ENCODE measurements at regions not wholly inside any gene's neighbourhood (a gene's known extent, or its start where the extent isn't known, plus 50 kb on each side); places are given as distances from the start of the nearest gene placed in this dataset.

DNA sequence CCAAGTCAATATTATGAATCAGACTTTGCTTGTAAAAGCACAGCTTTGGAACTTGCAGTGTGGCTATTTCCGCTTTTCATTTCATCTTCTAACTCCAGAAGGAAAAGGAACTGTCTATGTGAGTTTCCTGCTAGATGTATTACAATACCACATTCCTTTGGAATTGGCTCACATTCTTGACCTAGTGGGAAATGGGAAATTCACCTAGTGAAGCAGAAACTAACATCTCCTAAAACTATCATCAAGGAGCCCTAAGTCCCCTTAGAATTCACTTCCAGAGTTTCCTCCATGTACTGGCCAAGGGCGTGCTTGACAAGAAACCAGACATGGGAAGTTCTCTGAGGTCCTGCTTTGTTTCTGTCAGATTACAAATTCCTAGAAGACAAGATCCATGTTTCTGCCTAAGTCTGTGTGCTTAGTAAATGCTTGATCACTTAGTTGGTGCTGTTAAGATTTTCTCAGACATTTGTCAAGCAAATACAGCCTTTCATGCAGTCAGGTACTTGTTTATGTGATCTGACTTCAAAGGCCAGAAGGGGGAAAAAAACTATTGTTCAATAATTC lies 275.7 kb upstream of the FN1 start:
- DNase-seq = peak; percentile 90

DNA sequence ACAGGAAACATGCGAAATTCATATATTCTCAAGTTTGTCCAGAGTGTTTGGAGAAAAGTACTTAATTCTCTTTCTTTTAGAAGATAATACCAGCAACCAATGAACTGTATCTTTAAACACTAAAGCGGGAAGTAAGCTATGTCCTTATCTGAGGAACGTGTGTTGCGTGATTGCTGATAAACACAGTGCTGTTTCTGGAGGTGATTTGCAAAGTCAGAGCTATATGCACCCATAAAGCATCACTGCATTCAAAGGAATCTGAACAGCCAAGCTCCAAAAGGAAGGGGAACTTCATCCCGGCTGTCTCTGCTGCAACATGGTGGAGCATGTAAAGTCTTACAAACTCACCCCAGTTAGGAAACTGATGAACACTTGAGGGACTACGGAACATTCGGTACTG lies 271.7 kb upstream of the FN1 start:
- no peak for DNase-seq

DNA sequence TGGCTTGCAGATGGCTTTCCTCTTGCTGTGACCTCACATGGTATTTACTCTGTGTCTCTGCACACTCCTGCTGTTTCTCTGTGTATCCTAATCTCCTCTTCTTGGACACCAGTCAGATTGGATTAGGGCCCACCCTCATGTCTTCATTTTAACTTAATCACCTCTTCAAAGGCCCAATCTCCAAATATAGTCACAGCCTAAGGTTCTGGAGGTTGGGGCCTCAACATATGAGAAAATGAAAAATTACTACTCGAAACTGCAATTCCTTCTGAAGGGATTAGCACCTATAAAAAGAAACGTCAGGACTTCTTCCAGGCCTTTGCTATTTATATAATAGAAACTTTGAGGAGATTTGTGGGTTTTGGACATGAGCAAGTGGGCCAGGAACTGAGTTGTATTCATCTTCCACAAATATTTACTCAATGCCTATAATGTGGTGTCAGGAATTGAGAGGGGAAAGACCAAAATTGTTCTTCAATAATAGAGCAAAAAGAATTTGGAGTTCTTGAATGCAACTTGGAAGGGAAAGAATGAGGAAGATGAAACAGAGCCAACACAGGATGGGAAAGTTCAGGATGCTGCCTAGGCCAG lies 270.0 kb upstream of the FN1 start:
- DNase-seq = peak; percentile 93

DNA sequence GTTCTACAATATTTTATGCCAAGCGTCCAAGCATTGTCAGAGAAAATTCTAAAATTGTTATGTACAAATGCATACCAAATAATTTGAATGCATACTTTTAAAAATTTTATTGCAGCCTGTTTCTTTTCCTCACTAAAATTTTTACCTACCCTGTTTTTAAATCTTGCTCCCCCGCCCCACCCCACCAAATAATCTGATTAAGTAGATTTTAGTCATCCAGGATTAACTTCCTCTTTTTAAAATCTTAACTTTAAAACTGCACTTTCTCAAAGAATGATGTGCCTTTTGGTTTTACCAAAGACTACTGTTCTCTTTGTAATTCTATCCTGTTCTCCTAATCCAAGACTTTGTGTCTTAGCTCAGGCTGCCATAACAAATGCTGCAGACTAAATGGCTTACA lies 269.4 kb upstream of the FN1 start:
- no peak for DNase-seq

GRCh38 chr2:215702116-215702902 lies 266.4 kb upstream of the FN1 start:
- no peak for DNase-seq

DNA sequence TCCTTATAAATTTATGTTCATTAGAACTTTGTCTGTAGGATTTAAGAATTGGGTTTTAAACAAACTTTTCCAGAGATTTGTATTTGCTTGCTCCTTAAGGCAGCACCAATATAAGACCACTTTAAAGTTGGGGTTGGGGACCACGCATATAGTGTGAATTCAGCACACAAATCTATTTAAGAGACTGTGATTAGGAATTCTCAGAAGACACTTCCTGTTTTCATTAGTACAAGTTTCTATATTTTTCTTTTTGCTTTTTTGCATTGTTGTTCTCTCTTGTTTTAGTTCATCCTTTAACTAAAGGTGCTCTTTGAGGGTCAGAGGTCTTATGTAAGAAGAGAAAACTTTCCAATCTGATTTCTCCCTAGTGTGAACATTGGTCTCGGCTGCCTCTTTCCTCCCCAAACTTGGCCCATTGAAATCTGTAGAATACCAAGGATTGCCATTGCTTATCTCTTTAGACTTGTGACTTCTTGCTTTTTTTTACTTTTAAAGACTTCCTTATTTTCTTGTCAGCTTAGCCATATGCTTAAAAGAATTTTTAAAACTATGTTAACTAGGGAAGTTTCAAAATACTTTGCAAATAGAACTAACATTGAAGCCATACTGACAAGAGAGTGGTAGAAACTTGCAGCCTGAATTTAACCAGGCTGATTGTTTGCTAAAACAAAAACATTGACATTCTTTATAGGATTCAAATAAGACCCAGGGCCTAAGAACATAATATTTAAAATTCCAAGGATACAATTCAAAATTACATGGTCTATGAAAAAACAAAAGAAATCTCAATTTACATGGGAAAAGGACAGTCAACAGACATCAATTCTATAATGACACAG lies 264.1 kb upstream of the FN1 start:
- DNase-seq = no peak

DNA sequence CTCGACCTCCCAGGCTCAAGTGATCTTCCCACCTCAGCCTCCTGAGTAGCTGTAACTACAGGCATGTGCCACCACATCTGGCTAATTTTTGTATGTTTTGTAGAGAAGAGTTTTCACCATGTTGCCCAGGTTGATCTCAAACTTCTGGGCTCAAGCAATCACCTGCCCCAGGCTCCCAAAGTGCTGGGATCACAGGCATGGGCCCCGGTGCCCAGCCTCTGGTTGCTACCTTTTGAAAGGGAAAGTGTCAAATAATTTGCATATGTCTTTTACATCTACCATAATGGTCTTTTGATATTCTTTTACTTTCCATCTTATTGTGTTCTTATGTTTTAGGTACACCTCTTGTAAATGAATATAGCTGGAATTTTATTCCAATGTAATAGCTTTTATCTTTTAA lies 263.1 kb upstream of the FN1 start:
- DNase-seq = no peak

GRCh38 chr2:215698566-215698965 lies 262.7 kb upstream of the FN1 start:
- DNase-seq = peak; percentile 99

- DNase-seq = no peak
Measured at GRCh38 chr2:215697496-215697895, 261.6 kb upstream of the FN1 start.

DNA sequence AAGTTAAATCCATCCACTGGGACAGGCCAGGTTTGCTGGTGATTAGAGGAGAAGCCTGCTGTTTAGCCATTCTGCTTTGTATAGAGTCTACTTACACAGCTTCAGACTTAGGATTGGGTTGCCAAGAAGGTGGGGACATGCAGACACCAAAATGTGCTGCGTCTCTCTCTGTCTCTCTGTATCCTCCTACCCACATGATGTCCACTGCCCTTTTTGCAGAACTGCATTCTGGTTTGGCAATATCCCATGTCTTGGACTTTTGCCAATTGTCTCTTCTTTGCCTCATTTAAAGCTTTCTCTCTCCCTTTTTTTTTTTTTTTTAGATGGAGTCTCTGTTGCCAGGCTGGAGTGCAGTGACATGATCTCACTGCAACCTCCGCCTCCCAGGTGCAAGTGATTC lies 261.1 kb upstream of the FN1 start:
- DNase-seq = no peak

- peak; percentile 63 for DNase-seq
Measured at GRCh38 chr2:215695861-215696260, 260.0 kb upstream of the FN1 start.

DNA sequence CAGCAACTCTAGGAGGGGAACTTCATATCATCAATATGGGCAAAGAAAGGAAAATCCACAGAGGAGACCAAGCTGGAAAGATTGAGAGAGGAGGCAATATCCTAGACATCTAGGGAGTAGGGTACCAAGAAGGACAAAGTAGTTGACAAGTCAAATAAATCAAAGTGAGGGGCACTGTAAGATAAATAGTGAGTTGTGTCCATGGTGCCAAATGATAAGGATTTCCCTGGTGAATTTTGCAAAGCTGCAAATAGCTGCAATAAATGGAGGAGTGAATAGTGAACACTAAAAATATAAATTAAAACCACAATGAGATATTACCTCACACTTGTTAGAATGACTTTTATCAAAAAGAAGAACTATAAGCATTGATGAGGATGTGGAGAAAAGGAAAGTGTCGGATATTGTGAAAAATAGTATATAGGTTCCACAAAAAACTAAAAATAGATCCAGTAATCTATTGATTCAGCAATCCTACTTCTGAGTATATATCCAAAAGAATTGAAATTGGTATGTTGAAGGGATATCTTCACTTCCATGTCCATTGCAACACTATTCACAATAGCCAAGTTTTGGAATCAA lies 258.2 kb upstream of the FN1 start:
- no peak for DNase-seq

DNA sequence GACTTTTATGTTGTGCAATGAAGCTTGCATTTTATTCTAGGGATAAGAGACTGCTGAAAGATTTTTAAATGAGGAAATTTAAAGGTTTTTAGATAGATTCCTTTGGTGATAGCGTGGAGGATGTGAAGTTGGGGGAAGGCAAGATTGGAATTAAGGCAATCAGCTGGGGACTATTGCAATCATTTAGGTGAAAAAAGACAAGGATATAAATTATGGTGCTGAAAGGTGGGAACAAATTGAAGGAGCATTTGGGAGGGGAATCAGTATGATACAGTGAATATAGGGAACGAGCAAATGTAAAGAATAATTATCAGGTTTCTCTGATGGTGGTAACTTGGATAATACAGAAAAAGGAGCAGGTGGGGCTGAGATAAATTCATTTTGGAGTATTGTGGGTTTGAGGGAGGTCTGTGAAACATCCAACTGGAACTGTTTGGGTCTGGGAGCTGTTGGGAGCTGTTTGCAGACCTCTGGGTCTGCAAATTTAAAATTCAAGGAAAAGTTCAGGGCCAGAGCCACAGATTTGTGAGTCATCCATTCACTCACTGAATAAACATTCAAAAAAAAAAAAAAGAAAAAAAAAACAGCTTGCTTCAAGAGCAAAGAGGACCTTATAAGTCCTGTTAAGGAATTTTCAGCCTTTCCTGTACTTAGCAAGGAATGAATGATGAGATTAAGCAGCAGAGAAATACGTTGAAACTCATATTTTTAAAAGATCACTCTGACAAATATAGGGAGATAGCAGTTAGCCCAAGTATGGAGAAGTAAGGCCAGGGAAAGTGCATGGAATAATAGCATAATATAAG lies 257.5 kb upstream of the FN1 start:
- DNase-seq = peak; percentile 95

DNA sequence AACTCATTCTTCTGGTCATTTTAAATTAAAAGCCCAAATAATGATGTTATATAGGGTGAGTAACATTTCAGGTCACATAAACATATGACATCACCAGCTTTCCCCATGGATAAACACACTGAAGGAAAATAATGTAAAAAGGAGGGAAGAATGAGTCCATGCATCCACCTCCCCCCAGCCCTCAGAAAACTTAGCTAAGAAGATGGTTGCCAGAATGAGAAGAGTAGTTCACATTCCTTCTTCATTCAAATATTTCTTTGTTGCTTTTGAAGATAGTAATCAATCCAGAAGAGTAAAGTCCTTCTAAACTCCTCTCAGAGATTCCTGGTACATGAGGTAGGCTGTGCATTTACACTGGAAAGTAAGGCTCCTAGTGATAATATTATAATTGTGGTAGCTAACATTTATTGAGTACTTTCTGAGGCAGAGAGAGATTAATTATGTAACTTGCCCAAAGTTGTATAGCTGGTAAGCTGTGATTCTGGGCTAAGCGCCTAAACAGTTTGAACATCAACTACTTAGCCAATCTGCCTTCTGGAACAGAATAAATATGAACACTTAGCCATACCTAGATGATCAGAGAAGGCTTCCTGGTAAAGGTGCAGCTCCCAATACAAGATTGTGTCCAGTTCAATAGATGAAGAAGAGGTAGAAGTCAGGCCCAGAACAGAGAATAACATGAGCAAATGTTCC lies 256.7 kb upstream of the FN1 start:
- peak; percentile 75 for DNase-seq

DNA sequence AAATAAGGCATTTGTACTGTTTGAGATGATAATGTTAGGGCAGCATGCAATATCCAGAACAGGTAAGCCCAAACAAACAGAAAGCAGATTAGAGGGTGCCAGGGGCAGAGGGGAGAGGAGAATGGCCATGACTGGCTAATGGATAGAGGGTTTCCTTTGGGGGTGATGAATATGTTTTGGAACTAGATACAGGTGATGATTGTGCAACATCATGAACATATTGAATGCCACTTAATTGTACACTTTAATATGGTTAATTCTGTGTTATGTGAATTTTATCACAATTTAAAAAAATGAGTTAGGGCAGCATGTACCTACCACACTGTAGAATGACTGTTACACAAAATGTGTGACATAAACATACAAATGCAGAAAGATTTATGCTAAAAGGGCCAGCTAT lies 255.5 kb upstream of the FN1 start:
- DNase-seq = no peak

DNA sequence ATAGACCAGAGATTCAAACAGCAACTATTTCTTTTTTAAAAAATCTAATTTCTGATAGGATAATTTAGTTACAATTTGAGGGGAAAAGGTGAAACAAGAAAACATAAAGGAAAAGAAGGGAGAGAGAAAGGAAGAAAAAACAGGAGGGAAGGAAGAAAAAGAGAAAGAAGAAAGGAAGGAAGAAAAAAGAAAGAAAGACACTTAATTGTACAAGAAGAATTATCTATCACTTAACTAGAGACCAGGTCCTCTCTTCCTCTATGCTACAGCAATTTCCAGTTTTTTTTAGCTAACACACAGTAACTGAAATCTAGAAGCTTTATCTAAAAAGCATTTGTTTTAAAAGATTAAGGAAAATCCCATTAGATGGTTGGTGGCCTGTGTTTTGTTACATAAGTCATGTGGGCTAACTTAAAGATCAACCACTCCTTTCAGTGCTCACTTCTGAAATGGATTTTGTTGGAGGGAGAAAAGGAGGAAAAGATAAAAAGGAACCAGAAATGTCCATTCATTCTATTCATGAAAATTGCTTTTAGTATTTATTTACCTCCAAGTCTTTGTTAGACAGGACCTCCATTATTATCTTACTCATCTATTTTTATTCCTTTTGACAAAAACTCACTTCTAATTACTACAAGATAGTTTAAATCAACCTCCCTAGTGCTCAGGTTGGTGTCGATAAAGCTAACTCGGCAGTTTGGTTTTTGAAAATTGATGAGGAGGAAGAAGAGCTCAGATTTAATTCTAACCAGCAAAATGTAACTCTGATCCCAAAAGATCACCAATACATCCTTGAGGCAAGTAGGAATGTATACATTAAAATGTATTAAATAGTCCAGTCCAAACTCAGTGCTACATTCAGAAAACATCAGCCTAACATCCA lies 251.5 kb upstream of the FN1 start:
- DNase-seq = no peak

DNA sequence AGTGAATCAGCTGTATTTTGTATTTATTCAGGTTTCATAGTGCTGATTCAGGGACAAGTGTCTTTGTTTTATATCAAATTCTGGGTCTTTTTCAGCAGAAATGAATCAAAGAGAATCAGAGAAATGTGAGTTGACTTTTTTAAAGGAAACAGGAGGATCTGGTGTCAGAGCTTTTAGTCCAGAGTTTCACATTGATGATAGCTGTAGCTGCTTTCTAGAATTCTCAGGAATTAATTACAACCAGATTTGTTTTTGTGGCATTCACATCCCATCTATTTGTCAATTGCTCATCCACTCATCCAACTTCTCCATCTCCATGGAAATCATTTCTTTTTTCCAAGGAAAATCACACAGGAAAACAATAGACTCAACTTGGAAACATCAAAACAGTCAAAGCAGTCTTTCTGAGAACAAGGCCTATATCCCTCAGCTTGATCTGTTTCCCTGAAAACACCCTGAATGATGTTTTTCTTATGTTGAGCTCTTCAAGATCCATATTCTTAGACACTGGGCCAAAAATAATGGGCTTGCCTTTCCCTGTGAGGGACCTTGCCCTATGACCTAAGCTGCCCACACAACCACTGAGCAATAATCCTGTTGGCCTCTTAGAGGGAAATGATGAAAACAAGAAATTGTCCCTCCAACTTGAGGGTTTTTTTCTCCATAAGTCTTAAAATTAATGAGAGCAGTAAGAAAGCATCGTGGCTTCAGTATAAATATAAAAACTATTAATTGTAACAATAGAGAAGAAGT lies 249.5 kb upstream of the FN1 start:
- no peak for DNase-seq

GRCh38 chr2:215684448-215685237 lies 248.8 kb upstream of the FN1 start:
- peak; percentile 90 for DNase-seq

- no peak for DNase-seq
Measured at GRCh38 chr2:215683295-215683694, 247.4 kb upstream of the FN1 start.

All from fibroblast of upper back skin (primary cell).